Endodermal cell (in vitro differentiated cells): ENCODE measurements at regions not wholly inside any gene's neighbourhood (a gene's known extent, or its start where the extent isn't known, plus 50 kb on each side); places are given as distances from the start of the nearest gene placed in this dataset.

Experiments used
- DNase-seq: peaks from one replicate; pipeline ENCODE4 v3.0.0-alpha.2; 2017
- H3K27ac ChIP-seq: 2 replicates; pipeline ENCODE4 v1.5.1; 2013; ENCODE audit warnings: mild to moderate bottlenecking, low read depth, low read length, moderate library complexity
- H3K27me3 ChIP-seq: 2 replicates; pipeline ENCODE4 v1.6.1; 2013; ENCODE audit warnings: mild to moderate bottlenecking, low read length, moderate library complexity; ENCODE audit not compliant: insufficient read depth, control insufficient read depth, poor library complexity, severe bottlenecking
- H3K36me3 ChIP-seq: 2 replicates; pipeline ENCODE4 v1.7.0; 2013; ENCODE audit warnings: mild to moderate bottlenecking, low read length, moderate library complexity; ENCODE audit not compliant: control insufficient read depth, insufficient read depth
- H3K4me1 ChIP-seq: one replicate; pipeline ENCODE4 v1.7.0; 2013; ENCODE audit warnings: low read length; ENCODE audit not compliant: control insufficient read depth, insufficient read depth
- H3K4me3 ChIP-seq: 2 replicates; pipeline ENCODE4 v1.5.1; 2013; ENCODE audit warnings: mild to moderate bottlenecking, low read length, moderate library complexity
- H3K9ac ChIP-seq: 2 replicates; pipeline ENCODE4 v1.6.1; 2013; ENCODE audit warnings: mild to moderate bottlenecking, low read length, moderate library complexity; ENCODE audit not compliant: poor library complexity, severe bottlenecking; ENCODE audit errors: extremely low read depth
- H3K9me3 ChIP-seq: 2 replicates; pipeline ENCODE4 v1.6.1; 2013; ENCODE audit warnings: mild to moderate bottlenecking, low read length, moderate library complexity; ENCODE audit not compliant: control insufficient read depth
- H3K27ac Mint-ChIP-seq: 2 replicates; pipeline ENCODE4 v1.8.0; 2020; ENCODE audit warnings: mixed read lengths
- H3K27me3 Mint-ChIP-seq: 2 replicates; pipeline ENCODE4 v1.8.0; 2021; ENCODE audit warnings: mild to moderate bottlenecking, mixed read lengths; ENCODE audit not compliant: insufficient read depth
- H3K36me3 Mint-ChIP-seq: 2 replicates; pipeline ENCODE4 v1.8.0; 2020; ENCODE audit warnings: low read depth, mixed read lengths
- H3K4me1 Mint-ChIP-seq: 2 replicates; pipeline ENCODE4 v1.8.0; 2020; ENCODE audit warnings: mixed read lengths
- H3K4me3 Mint-ChIP-seq: 2 replicates; pipeline ENCODE4 v1.8.0; 2020; ENCODE audit warnings: mild to moderate bottlenecking, moderate library complexity, mixed read lengths
- H3K9me3 Mint-ChIP-seq: 2 replicates; pipeline ENCODE4 v1.8.0; 2020; ENCODE audit warnings: mild to moderate bottlenecking, mixed read lengths
- WGBS, 2 experiments: methylation state at CpG; one replicate each; pipeline versions ENCODE4 v1.1.5 to v1.1.7; 2013; ENCODE audit warnings: missing lambda C conversion rate in 2 of 2, mixed read lengths in 1 of 2; ENCODE audit not compliant: insufficient coverage in 1 of 2, insufficient read length in 1 of 2; 5-methylcytosine and 5-hydroxymethylcytosine counted together
- TF ChIP-seq, protein P1 (sequence below): fragments of 200-600 bp; sonication (generic); conservative IDR thresholded peaks from 2 replicates; pipeline ENCODE4 v1.5.0; 2021; ENCODE audit warnings: antibody characterized with exemption, mild to moderate bottlenecking

- no peaks in the 10 kb centered on the region for H3K4me1 ChIP-seq
- no peak for DNase-seq
- Mint-ChIP-seq H3K36me3 (no peaks in the 10 kb centered on the region), H3K9me3 (no peaks in the 10 kb centered on the region), H3K27me3 (no peaks in the 10 kb centered on the region), H3K27ac (no peak overlapping the region), H3K4me3 (no peak overlapping the region), H3K4me1 (peaks cover 2% of the 10 kb centered on the region)
- no peaks in the 10 kb centered on the region for H3K36me3 ChIP-seq
- H3K4me3 ChIP-seq: no peak overlapping the region
- peaks cover 5% of the 10 kb centered on the region for H3K27me3 ChIP-seq
- H3K9me3 ChIP-seq: no peaks in the 10 kb centered on the region
- no peak overlapping the region for H3K9ac ChIP-seq
- TF ChIP-seq, protein P1, sequence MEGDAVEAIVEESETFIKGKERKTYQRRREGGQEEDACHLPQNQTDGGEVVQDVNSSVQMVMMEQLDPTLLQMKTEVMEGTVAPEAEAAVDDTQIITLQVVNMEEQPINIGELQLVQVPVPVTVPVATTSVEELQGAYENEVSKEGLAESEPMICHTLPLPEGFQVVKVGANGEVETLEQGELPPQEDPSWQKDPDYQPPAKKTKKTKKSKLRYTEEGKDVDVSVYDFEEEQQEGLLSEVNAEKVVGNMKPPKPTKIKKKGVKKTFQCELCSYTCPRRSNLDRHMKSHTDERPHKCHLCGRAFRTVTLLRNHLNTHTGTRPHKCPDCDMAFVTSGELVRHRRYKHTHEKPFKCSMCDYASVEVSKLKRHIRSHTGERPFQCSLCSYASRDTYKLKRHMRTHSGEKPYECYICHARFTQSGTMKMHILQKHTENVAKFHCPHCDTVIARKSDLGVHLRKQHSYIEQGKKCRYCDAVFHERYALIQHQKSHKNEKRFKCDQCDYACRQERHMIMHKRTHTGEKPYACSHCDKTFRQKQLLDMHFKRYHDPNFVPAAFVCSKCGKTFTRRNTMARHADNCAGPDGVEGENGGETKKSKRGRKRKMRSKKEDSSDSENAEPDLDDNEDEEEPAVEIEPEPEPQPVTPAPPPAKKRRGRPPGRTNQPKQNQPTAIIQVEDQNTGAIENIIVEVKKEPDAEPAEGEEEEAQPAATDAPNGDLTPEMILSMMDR: no peak
- no peak overlapping the region for H3K27ac ChIP-seq
Measured at GRCh38 chr6:163768905-163769304, 354.4 kb downstream of the QKI start.

DNA sequence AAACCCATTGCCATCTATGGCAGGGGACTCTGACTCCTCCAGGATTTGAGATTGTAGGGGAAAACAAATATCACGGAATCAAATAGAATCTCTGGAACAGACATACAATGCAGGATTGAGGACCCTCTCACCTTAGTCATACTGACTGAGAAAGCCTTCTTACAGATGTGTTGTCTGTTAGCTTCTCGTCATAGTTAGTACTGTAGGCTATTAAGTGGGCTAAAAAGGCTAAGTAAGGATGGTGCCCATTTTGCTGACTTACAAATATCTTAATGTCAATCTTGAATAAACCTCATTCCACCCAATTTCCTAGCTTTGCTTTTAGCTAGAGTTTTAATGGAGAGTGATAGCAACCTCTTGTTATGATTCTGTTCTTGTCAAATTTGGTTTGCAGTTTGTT is 352.4 kb downstream of the QKI start:
- Mint-ChIP-seq H3K4me1 (peaks cover 2% of the 10 kb centered on the region), H3K27me3 (peaks cover 1% of the 10 kb centered on the region), H3K9me3 (no peaks in the 10 kb centered on the region), H3K36me3 (no peaks in the 10 kb centered on the region), H3K4me3 (no peak overlapping the region), H3K27ac (no peak overlapping the region)
- Histone ChIP-seq H3K9me3 (no peaks in the 10 kb centered on the region), H3K4me3 (no peak overlapping the region), H3K4me1 (no peaks in the 10 kb centered on the region), H3K27me3 (peaks cover 5% of the 10 kb centered on the region), H3K27ac (no peak overlapping the region), H3K36me3 (no peaks in the 10 kb centered on the region), H3K9ac (no peak overlapping the region)
- WGBS, 2 experiments: 80 to 95% methylated on average over 1 to 2 of the region's 2 CpGs
- TF ChIP-seq, protein P1: no peak
- no peak for DNase-seq

GRCh38 chr6:163765335-163765734 is 350.8 kb downstream of the QKI start:
- Histone ChIP-seq H3K9ac (no peak overlapping the region), H3K36me3 (no peaks in the 10 kb centered on the region), H3K4me1 (no peaks in the 10 kb centered on the region), H3K9me3 (no peaks in the 10 kb centered on the region), H3K27ac (no peak overlapping the region), H3K4me3 (no peak overlapping the region), H3K27me3 (peaks cover 5% of the 10 kb centered on the region)
- peaks cover 2% of the 10 kb centered on the region for H3K4me1 Mint-ChIP-seq
- 50 to 86% methylated on average over 1 of the region's 1 CpG for WGBS, 2 experiments
- no peak overlapping the region for H3K27ac Mint-ChIP-seq
- DNase-seq: no peak
- no peak overlapping the region for H3K4me3 Mint-ChIP-seq
- TF ChIP-seq, protein P1: no peak
- peaks cover 4% of the 10 kb centered on the region for H3K27me3 Mint-ChIP-seq
- H3K9me3 Mint-ChIP-seq: no peaks in the 10 kb centered on the region
- H3K36me3 Mint-ChIP-seq: no peaks in the 10 kb centered on the region
